ENCODE measurements at regions not wholly inside any gene's neighbourhood (a gene's known extent, or its start where the extent isn't known, plus 50 kb on each side); places are given as distances from the start of the nearest gene placed in this dataset.
"Not testable (repeated sequence)": the region's sequence is repeated elsewhere in the genome, so short reads cannot be mapped to it uniquely, and the experiment has no call there.

DNA sequence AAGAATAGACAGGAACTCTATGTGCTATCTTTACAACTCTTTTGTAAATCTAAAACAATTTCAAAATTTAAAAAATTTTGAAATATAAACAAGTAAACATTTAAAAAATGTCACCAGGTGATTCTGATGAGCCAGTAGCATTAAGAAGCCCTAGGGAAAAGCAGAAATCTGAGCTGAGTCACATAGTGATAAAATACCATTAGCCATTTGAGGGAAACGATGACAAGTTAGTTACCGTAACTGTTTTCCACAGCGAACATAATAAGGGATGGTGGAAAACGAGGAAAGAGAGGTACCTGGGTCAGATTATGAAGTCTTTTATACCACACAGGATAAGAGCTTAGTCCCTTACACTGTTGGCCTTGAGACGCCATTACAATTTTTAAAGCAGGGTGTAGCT lies 55.5 kb downstream of the PRR15 start:
- DNase-seq = no peak

DNA sequence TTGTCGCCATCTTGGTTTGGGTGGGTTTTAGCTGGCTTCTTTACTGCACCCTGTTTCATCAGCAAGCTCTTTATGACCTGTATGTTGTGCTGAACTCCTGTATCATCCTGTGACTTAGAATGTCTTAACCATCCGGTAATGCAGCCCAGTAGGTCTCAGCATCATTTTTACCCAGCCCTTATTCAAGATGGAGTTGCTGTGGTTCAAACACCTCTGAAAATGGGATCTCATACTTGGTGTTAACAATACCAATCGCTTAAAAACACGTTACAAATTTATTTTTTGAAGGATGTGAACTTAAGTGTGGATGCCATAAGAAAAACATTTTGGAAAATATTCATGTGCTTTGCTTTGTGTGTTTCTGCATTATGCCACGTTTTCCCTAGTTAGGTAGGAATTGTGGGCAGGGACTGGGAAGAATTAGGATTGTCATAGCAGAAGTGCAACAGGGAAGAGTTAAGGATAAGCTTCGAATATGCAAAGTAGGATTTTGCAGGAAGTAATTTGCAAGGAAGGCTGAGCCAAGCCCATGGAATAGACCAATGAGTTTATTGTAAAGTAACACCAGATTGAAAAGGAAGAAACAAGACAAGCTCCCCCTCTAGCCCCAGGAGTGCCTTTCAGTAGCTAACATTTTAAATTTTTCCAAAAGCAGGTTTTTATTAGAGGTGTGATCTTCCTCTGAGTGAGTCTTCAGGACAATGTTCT lies 56.4 kb downstream of the PRR15 start:
- DNase-seq = no peak

DNA sequence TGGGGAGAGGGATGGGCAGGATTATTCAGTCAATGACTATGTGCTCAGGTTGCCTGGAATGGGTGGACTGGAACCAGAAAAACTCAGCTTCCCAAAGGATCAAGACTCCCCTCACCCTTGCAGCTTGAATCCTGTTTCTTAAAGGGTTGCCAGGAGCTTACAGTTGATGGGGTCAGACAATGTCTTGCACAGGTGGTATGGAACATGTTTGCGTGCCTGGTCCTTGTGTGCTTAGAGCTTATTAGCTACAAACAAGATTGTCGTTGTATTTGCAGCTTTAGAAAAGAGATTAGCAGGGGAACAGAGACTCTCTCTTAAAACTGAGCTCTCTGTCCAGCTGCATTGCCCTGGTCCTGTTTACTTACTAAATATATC lies 56.9 kb downstream of the PRR15 start:
- DNase-seq = no peak

DNA sequence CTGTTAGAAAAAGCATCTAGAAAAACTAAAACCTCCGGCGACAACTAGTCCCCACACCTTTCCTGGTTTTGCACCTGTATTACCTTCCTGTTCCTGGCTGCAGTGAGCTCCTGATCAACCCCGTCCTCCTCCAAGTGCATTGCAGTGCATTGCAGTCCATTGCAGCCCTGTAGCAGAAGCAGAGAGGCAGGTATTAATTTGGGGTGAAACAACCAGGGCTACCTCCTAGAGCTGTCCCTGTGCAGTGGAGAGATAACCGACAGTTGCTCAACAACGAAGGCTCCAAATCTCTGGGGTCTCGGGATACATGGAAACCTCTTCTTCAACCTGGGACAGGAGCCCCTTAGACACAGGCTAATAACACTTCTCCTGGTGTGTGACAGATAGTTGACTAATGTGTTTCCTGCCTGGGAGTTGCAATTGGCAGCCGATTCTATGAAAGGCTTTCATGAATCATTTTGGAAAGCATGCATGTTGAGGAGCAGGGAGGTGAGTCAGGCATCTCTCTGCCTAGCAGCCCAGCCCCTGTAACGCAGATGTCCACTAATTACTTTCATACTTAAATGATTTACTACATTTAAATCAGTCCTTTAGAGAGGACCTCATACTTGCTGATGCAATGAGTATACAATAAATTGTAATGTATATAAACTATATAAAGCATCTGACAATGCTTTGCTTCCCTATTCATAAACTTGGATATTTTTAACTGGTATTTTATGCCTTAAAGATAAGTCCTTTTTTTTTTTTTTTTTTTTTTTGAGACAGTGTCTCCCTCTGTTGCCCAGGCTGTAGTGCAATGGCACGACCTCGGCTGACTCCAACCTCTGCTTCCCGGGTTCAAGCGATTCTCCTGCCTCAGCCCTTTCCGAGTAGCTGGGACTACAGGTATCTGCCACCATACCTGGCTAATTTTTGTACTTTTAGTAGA lies 59.0 kb downstream of the PRR15 start:
- DNase-seq = peak; percentile 22

DNA sequence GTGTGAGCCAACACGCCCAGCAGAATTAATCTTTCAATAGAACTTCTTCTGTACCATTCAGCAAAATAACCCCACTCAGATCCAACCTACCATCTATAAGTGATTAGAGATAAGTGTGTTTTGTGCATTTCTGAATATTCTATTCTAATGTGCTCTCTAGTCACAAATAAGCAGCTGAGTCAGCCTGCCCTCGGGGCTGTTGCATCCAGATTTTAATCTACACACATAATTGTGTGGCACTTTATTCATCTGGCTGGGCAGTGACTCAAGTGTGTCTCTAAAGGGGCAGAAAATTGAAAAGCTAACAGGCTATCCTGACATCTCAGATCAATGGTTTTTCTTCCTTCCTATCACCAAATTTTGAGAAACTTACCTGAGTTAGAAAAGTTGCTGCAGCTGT lies 60.3 kb downstream of the PRR15 start:
- DNase-seq = no peak

DNA sequence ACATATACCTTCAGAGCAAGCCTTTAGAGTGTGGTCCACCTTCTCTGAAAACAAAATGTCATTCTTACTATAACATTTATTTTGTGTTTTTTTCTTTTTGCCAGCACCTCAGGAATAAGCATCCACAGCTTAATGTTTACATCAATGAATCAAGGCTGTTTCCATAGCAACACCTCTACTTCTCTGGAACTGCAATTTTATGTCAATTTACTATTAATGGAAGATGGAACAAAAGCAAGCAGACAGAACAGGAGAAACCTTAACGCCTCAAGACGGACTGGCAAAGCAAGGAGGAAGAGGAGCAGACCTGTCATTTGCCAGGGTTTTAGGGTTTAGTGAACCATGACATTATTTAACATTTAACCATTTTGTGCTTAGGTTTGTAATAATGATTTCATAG lies 63.1 kb downstream of the PRR15 start:
- no peak for DNase-seq

DNA sequence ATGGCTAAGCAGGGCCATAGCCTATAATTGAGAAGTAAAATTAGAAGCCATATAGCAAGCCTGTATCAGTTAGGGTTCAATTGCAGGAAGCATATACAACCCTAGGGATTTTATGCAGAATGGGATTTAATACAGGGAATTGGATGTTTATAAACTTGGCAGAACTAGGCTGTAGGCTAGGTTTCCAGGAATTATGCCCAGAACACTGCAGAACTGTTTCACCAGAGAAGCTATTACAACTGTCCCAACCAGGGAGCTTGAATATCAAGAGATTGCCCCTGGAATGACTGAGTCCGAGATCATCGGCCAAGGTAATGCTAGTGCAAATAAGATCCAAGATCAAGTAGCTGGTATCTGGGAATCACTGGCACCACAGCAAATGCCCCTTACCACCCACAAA lies 64.0 kb downstream of the PRR15 start:
- no peak for DNase-seq

DNA sequence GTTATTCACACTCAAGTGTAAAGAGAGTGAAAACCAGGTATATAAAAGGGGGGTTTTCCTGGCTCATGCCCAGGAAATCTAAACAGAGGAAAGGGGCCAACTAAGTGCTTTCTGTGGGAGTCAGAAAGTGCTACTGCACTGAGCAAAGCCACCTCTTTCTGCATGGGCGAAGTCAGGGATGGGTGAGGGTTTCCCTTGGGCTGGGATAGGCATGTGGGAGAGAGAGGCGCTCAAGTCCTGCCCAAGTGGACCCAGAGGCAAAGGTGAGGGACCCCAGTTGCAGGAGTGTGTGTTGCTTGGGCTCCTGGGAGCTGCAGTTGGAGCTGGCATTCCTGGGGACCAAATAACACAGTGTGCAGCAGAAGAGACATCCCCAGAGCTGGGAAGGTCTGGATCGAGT lies 65.9 kb downstream of the PRR15 start:
- no peak for DNase-seq

DNA sequence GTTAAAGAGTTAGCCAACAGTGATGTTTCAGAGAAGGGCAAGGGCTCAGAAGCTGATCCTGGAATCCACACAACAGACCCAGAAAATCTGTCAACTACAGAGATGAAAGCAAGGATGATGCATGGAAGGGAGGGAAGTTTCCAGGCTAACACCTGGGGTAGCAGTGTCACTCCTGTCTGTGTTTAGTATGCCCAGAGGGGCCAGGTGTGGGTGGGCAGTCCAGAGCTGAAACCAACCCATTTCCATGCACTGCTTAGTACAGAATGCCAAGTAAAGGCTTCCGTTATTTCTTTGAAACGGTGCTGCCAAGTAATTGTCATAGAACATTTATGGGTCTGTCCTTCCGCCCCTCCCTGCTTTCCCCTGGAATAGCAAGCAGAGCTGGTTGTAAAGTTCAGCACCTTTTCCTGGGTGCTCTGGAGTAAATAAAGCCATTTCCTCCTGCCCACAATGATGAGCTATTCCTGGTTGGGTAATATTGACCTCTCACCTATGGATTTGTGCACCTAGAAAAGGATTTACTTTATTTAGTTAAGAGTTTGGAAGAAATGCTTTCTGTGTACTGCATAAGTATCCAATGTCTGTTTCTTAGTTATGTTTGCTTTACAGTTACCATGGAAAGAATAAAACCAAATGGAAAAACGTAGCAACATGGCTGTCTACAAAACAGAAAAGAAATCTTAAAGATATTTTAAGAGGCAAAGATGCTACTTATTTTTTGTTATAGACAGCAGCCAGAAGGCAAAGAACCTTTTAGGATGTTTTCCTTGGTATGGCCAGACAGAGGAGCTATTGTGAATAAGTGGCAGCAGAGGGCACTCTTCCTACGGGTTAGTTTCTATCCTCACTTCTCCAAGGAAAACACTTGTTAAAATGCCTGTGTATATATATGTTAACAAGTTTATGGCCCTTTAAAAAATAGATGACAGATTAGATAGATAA lies 71.7 kb downstream of the PRR15 start:
- DNase-seq = not testable (repeated sequence)

DNA sequence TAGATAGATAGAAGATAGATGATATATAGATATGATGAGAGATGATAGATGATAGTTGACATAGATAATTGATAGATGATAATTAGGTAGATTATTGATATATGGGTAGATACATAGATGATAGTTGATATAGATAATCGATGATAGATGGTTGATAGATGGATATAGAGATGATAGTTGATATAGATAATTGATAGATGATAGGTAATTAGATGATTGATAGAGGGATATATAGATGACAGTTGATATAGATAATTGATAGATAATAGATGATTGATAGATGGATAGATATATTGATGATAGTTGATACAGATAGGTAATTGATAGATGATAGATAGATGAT lies 72.3 kb downstream of the PRR15 start:
- no peak for DNase-seq

DNA sequence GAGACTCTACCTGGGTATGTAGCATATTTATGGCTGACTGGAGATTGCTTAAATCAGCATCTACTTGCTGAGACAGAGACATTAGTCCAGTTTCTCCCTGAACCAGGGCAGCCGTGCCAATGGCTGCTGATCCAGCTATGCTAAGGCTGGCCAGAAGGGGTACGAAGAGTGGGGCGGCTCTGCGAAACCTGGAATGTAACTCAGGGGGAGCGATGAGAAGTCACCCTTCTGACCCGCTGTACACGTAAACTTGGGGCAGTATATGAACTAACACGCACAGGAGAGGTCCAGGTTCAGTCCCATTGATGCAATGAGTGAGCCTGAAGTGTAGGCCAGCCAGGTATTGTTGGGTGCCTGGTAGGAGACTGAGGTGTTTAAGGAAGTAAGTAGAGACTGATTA lies 73.7 kb downstream of the PRR15 start:
- no peak for DNase-seq

DNA sequence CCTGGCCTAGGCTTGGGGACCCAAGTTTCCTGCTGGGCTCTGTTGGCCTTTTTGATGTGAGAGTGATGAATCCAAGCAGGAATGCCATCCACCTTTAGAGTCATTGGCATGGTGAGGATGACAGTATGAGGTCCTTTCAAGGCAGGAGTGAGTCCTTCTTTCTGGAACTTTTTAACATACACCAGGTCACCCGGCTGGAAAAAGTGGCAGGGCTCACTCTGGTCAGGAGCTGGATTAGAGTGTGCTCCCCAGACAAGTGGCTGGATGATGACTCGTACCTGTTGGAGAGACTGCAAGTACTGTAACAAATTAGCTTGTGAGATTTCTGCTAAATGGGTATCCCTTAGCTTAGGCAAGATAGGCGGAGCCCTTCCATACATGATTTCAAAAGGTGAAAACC lies 75.2 kb downstream of the PRR15 start:
- DNase-seq = not testable (repeated sequence)

DNA sequence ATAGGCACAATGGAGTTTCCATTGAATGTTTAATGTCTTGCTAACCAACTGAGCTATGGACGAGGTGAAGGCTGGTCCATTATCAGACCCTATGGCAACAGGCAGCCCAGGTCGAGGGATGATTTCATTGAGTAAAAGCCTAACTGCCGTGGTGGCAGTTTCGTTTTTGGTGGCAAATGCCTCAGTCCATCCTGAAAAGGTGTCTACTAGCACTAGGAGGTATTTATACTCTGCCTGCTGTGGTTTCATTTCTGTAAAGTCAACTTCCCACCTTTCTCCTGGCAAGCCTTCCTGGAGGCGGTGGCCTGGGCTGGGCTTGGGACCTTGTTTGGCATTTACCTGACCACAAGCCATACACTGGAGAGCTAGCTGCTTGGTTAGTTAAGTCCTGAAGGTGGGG lies 75.8 kb downstream of the PRR15 start:
- DNase-seq = no peak

DNA sequence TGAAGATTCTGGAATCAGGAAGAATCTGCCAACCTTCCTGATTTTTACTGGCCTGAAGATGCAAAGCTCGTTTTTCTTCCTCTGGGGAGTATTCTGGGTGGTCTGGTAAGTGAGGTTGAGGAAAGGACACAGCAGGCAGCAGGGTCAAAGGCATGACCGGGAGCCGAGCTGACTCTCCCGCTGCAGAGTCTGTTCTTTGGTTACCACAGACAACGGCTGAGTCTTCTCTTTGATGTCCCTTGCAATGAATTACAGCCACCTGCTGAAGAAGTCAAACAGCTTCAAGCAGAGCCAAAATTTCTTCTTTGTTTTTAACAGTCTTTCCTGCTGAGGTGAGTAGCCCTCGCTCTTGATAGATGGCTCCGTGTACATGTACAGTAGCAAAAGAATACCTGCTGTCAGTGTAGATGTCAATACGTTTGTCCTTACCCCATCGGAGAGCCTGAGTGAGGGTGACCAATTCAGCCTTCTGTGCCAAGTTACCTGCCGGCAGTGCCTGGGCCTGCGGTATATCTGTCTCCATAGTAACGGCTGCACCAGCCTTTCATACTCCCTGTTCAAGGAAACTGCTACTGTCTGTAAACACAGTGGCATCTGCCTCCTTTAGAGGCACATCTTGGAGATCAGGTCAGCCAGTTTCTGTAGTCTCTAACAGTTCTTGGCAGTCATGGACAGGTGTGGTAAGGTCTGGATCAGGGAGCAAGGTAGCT lies 76.4 kb downstream of the PRR15 start:
- no peak for DNase-seq

DNA sequence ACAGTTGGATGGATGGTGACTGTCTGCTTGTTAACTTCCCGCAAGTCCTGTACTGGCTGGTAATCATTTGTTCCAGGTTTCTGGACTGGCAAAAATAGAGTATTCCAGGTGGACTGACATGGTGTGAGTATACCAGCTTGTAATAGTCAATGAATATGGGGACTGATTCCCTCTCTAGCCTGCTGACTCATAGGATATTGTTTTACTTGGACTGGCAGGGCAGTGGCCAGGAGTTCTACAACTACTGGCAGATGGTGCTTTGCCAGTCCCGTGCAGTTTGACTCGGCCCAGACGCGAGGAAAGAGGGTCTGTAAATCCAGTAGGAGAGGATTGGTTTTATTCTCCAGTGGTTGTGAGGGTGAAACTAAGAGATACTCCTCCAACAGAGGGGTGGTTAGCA lies 78.0 kb downstream of the PRR15 start:
- DNase-seq = no peak

DNA sequence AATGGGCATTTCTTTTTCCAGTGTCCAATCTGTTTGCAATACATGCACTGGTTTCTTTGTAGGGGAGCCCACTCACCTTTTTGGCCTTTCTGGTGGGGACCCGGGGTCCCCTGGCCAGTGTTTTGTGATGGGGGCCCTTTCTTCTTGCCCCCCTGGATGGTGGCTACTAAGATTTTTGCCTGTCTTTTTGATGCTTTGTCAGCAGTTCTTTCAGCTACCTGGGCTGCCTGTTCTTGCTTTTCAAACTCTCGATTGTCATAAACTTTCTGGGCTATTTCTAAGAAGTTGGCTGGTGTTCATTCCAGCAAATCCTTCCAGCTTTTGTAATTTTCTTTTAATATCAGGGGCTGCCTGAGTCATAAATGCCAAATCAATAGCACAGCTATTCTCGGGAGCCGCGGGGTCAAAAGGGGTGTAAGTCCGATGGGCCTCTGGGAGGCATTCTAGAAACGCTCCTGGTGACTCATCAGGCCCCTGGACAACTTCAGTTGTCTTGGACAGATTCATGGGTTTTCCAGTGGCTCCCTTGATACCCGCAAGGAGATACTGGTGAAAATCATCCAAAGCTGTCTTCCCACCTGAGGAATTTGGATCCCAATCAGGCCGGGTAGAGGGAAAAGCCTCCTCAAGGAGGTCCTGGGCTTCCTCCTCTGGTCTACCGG lies 79.0 kb downstream of the PRR15 start:
- DNase-seq = no peak

DNA sequence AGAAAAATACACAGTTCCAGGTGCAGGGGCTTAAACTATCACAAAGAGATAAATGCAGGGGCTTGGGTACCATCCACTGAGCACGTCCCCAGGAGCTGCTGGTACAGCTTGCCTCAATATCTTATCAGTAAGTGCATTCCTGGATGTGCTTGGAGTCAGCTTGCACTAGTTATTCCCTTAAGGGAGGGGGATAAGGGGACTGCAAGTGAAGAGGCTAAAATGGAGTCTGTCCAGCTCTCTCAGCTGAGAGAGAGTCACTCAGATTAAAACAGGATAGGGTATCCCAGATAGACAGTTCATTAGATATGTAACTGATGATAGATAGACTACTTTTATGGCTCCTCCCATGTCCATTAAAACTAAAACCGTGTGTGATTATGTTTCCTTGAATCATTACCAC lies 82.5 kb downstream of the PRR15 start:
- not testable (repeated sequence) for DNase-seq

DNA sequence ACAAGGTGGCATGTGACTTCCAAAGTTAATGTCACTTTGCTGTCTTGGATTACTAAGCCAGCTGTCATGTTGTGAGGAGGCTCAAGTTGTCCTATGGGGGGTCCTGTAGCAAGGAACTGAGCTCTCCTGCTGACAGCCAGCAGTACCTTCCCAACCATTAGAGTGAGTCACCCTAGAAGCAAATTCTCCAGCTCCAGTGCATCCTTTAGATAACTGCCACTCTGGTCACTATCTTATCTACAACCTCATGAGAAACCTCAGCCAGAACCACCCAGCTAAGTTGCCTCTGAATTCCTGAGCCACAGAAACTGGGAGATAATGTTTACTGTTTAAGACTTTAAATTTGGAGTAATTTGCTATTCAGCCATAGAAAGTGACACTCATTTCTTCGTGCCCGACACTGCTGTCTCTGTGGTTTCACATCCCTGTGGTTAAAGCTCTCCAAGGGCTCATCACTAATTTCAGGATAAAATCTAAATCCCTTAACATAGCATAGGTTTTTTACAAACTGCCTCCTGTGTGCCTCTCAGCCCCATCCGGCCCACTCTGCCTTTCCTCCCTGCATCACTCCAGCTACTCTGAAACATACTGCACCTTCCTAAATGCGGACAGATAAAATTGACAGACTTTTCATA lies 83.5 kb downstream of the PRR15 start:
- no peak for DNase-seq

DNA sequence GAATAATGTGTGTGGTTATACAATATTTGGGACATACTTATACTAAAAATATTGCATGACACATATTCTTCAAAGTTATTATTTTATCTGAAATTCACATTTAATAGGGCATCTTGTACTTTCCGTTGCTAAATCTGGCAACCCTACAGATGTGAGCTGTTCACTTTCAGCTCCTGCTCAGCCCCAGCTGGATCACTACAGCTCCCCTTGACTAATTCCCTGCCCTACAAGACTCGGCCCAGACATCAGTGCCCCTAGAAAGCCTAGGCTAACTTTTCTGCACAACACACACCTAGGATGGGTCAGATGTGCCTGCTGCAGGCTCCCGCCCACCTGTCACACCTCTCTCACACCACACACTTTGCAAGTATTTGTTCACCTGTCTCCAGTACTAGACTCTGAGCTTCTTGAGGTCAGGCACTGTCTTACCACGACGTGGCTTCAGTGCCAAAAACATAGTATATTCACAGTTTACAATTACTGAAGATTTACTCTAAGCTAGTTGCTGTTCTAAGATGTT lies 84.1 kb downstream of the PRR15 start:
- not testable (repeated sequence) for DNase-seq

DNA sequence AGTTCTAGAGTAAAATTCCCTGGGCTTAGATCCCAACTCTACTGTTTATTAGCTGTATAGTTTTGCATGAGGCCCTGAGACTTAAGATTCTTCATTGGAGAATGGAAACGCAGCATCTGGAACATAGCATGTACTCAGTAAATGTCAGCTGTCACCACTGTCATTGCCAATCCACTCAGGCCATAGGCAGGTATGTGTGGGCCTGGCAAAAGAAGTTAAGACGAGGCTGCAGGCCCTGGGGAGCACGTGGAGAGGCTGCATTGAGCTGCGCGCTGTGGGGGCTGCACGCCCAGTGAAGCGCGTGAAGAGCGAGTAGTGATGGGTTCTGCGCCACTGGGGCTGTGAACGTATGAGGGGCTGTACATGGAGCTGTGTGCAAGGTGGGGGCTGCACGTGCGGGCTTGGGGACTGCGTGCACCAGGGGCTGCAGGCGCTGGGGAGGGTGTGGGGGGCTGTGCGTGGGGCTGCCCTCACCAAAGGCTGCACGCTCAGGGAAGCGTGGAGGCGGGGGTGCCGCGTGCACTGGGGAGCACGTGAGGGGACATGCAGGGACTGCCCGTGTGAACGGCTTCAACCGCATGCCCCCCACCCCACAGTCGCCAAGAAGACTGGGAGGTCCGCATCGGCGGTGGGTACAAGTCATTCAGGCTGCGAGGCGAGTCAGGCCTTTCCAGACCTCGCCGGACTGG lies 85.5 kb downstream of the PRR15 start:
- no peak for DNase-seq

DNA sequence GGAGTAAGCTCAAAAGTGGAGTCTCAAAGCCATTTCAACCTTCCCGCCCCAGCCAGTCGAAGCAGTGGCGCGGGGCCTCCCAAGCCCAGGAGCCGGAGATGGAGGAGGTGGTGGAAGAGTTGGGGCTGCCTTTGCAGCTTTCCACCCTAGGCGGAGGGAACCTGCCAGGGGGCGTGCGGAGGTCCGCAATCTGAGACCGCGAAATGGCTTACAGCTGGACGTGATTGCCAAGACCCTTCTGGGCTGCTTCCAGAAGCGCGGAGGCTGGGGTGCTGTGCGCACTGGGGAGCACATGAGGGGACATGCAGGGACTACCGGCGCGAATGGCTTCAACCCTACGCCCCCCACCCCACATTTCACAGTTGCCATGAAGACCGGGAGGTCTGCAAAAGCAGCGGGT lies 86.2 kb downstream of the PRR15 start:
- no peak for DNase-seq

Measured in GOT3 (cell line).